ENCODE measurements at regions not wholly inside any gene's neighbourhood (a gene's known extent, or its start where the extent isn't known, plus 50 kb on each side); places are given as distances from the start of the nearest gene placed in this dataset.

GRCh38 chr18:28637897-28638296 lies 461.0 kb upstream of the CDH2 start:
- no peak overlapping the region for H3K4me3 ChIP-seq (ENCODE audit: control extremely low read depth in 1 of 5, extremely low read depth in 1 of 5, insufficient read depth in 1 of 5, low read depth in 2 of 5, low read length in 4 of 5)
- DNase-seq (no peak), ATAC-seq (ENCODE audit: low read depth) (no peak)
- no peak overlapping the region for H2AFZ ChIP-seq (ENCODE audit: insufficient read depth, low read depth, low read length, poor library complexity, severe bottlenecking)
- no peak overlapping the region for H3K4me3 Mint-ChIP-seq
- no peaks in the 10 kb centered on the region for H3K79me2 ChIP-seq (ENCODE audit: control insufficient read depth, insufficient read depth, low read length)
- no peaks in the 10 kb centered on the region for H3K36me3 ChIP-seq (replicated peaks in 1 of 2; ENCODE audit: control extremely low read depth in 1 of 2, control insufficient read depth in 1 of 2, extremely low read depth in 1 of 2, insufficient read depth in 2 of 2, low read length in 1 of 2)
- H3K27ac Mint-ChIP-seq, result no peak overlapping the region
- ChIA-PET CTCF (no interaction called here), POLR2A (no interaction called here)
- H3K4me1 ChIP-seq (ENCODE audit: control insufficient read depth in 2 of 2, insufficient read depth in 2 of 2, low read length in 2 of 2), result no peaks in the 10 kb centered on the region
- no peak overlapping the region for H3K4me2 ChIP-seq (replicated peaks; ENCODE audit: low read depth, low read length, poor library complexity, severe bottlenecking)
- TF ChIP-seq EZH2 (IDR thresholded peaks at IDR 0.05; ENCODE audit: borderline replicate concordance, insufficient read depth, low read depth, low read length, poor library complexity, severe bottlenecking) (no peak), CTCF (IDR thresholded peaks at IDR 0.05) (no peak)
- 100% methylated on average over 1 of the region's 2 CpGs for WGBS (ENCODE audit: insufficient coverage)
- intact Hi-C loops (cut with micrococcal nuclease), result no loop called here
- H3K9me3 ChIP-seq (ENCODE audit: control extremely low read depth in 1 of 3, control insufficient read depth in 2 of 3, insufficient read depth in 1 of 3, low read length in 2 of 3), result peaks cover 0 to 1% (median 0%) of the 10 kb centered on the region in 3 donors
- H3K9me3 Mint-ChIP-seq (ENCODE audit: insufficient read depth), result peaks cover 3% of the 10 kb centered on the region
- no peaks in the 10 kb centered on the region for H4K20me1 ChIP-seq (ENCODE audit: control insufficient read depth, insufficient read depth, low read length, poor library complexity, severe bottlenecking)
- H3K27ac ChIP-seq (ENCODE audit: low read length in 2 of 2), result no peak overlapping the region
- H3K4me1 Mint-ChIP-seq, result no peaks in the 10 kb centered on the region
- no peak overlapping the region for H3K9ac ChIP-seq (ENCODE audit: low read length)
- H3K27me3 Mint-ChIP-seq, result no peaks in the 10 kb centered on the region
- no peaks in the 10 kb centered on the region for H3K27me3 ChIP-seq (replicated peaks in 1 of 4; ENCODE audit: control extremely low read depth in 1 of 4, control insufficient read depth in 3 of 4, insufficient read depth in 4 of 4, low read length in 3 of 4)

- H3K9me3 ChIP-seq (ENCODE audit: control extremely low read depth in 1 of 3, control insufficient read depth in 2 of 3, insufficient read depth in 1 of 3, low read length in 2 of 3), result no peaks in the 10 kb centered on the region
- H2AFZ ChIP-seq (ENCODE audit: insufficient read depth, low read depth, low read length, poor library complexity, severe bottlenecking), result no peak overlapping the region
- ATAC-seq (ENCODE audit: low read depth), result no peak
- no peak overlapping the region for H3K9ac ChIP-seq (ENCODE audit: low read length)
- H3K4me3 ChIP-seq (ENCODE audit: control extremely low read depth in 1 of 5, extremely low read depth in 1 of 5, insufficient read depth in 1 of 5, low read depth in 2 of 5, low read length in 4 of 5), result no peak overlapping the region
- intact Hi-C loops (cut with micrococcal nuclease), result no loop called here
- no peaks in the 10 kb centered on the region for H3K27me3 ChIP-seq (replicated peaks in 1 of 4; ENCODE audit: control extremely low read depth in 1 of 4, control insufficient read depth in 3 of 4, insufficient read depth in 4 of 4, low read length in 3 of 4)
- H4K20me1 ChIP-seq (ENCODE audit: control insufficient read depth, insufficient read depth, low read length, poor library complexity, severe bottlenecking), result no peaks in the 10 kb centered on the region
- Mint-ChIP-seq H3K4me3 (no peak overlapping the region), H3K27ac (no peak overlapping the region), H3K9me3 (ENCODE audit: insufficient read depth) (peaks cover 6% of the 10 kb centered on the region), H3K4me1 (no peaks in the 10 kb centered on the region), H3K27me3 (no peaks in the 10 kb centered on the region)
- POLR2A ChIA-PET, result no interaction called here
- no peaks in the 10 kb centered on the region for H3K4me1 ChIP-seq (ENCODE audit: control insufficient read depth in 2 of 2, insufficient read depth in 2 of 2, low read length in 2 of 2)
- H3K27ac ChIP-seq (ENCODE audit: low read length in 2 of 2), result no peak overlapping the region
- no peaks in the 10 kb centered on the region for H3K79me2 ChIP-seq (ENCODE audit: control insufficient read depth, insufficient read depth, low read length)
- no peak for DNase-seq
- no peak overlapping the region for H3K4me2 ChIP-seq (replicated peaks; ENCODE audit: low read depth, low read length, poor library complexity, severe bottlenecking)
- no peaks in the 10 kb centered on the region for H3K36me3 ChIP-seq (replicated peaks in 1 of 2; ENCODE audit: control extremely low read depth in 1 of 2, control insufficient read depth in 1 of 2, extremely low read depth in 1 of 2, insufficient read depth in 2 of 2, low read length in 1 of 2)
- no peak for TF ChIP-seq EZH2 (IDR thresholded peaks at IDR 0.05; ENCODE audit: borderline replicate concordance, insufficient read depth, low read depth, low read length, poor library complexity, severe bottlenecking)
- no peak for TF ChIP-seq CTCF (IDR thresholded peaks at IDR 0.05)
- CTCF ChIA-PET, result no interaction called here
These were observed 458.6 kb upstream of the CDH2 start for GRCh38 chr18:28635530-28635929.

Data from B cell (primary cell).